Type B pancreatic cell (in vitro differentiated cells): ENCODE measurements at regions not wholly inside any gene's neighbourhood (a gene's known extent, or its start where the extent isn't known, plus 50 kb on each side); places are given as distances from the start of the nearest gene placed in this dataset.
"Not testable (repeated sequence)": the region's sequence is repeated elsewhere in the genome, so short reads cannot be mapped to it uniquely, and the experiment has no call there.

Source experiments
- DNase-seq: peaks from one replicate; pipeline ENCODE4 v3.0.0; 2021; ENCODE audit warnings: mixed read lengths; ENCODE audit not compliant: unreplicated experiment; ENCODE audit errors: extremely low spot score
- H3K27ac Mint-ChIP-seq: 2 replicates; pipeline ENCODE4 v1.8.0; 2021; ENCODE audit warnings: mild to moderate bottlenecking, mixed read lengths
- H3K27me3 Mint-ChIP-seq: 2 replicates; pipeline ENCODE4 v1.8.0; 2021; ENCODE audit warnings: mixed read lengths
- H3K36me3 Mint-ChIP-seq: 2 replicates; pipeline ENCODE4 v1.8.0; 2021; ENCODE audit warnings: mixed read lengths
- H3K4me1 Mint-ChIP-seq: one replicate; pipeline ENCODE4 v1.8.0; 2021; ENCODE audit warnings: mixed read lengths; ENCODE audit not compliant: unreplicated experiment
- H3K4me3 Mint-ChIP-seq: 2 replicates; pipeline ENCODE4 v1.8.0; 2021; ENCODE audit warnings: mild to moderate bottlenecking, mixed read lengths
- H3K9me3 Mint-ChIP-seq: 2 replicates; pipeline ENCODE4 v1.8.0; 2021; ENCODE audit warnings: mixed read lengths
- TF ChIP-seq, protein P1 (sequence below): fragments of 200-600 bp; sonication (generic); conservative IDR thresholded peaks from 2 replicates; pipeline ENCODE4 v1.5.0; 2021; ENCODE audit warnings: antibody characterized with exemption, mild to moderate bottlenecking

DNA sequence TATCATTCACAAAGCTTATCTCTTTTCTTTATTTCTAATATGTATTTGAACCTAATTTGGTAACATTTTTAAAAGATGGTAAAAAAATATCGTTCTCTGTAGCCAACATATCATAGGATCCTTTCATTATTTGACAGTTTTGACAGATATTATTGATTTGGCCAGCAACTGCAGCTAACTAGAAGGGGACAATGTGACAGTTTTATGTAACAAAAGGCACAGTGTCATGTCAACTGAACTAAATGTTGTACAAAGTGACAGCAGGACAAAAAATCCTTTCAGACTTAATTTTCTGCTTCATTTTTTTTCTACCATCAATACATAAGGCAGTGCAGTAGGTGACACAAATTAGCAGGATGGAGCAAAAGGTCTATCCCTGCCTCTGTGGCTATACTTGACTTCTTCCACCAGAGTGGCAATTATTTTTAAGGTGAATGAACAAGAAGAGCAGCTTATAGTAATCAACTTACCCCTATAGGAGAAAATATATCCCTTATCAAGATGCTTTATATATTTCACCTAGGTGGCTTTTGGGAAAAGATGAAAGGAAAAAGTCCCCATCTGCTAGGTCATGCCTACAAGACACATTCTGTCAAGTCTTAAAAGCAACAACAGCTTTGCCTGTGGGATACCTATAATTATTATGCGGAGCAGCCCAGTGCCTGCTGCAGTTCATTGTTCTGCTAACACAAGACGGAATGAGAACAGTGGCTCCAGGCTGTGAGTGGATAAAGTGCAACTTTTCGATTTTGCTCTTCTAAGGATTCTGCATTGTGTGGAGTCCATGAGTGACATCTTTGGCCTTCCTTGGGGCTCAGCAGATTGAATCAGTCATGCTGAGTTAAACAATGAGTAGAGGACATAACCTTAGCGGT lies 694.9 kb downstream of the ISL1 start:
- H3K36me3 Mint-ChIP-seq = no peaks in the 10 kb centered on the region
- peaks cover 5% of the 10 kb centered on the region for H3K27me3 Mint-ChIP-seq
- no peak overlapping the region for H3K4me3 Mint-ChIP-seq
- DNase-seq = no peak
- no peaks in the 10 kb centered on the region for H3K4me1 Mint-ChIP-seq
- H3K27ac Mint-ChIP-seq = no peak overlapping the region
- TF ChIP-seq, protein P1, sequence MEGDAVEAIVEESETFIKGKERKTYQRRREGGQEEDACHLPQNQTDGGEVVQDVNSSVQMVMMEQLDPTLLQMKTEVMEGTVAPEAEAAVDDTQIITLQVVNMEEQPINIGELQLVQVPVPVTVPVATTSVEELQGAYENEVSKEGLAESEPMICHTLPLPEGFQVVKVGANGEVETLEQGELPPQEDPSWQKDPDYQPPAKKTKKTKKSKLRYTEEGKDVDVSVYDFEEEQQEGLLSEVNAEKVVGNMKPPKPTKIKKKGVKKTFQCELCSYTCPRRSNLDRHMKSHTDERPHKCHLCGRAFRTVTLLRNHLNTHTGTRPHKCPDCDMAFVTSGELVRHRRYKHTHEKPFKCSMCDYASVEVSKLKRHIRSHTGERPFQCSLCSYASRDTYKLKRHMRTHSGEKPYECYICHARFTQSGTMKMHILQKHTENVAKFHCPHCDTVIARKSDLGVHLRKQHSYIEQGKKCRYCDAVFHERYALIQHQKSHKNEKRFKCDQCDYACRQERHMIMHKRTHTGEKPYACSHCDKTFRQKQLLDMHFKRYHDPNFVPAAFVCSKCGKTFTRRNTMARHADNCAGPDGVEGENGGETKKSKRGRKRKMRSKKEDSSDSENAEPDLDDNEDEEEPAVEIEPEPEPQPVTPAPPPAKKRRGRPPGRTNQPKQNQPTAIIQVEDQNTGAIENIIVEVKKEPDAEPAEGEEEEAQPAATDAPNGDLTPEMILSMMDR = no peak
- peaks cover 6% of the 10 kb centered on the region for H3K9me3 Mint-ChIP-seq

DNA sequence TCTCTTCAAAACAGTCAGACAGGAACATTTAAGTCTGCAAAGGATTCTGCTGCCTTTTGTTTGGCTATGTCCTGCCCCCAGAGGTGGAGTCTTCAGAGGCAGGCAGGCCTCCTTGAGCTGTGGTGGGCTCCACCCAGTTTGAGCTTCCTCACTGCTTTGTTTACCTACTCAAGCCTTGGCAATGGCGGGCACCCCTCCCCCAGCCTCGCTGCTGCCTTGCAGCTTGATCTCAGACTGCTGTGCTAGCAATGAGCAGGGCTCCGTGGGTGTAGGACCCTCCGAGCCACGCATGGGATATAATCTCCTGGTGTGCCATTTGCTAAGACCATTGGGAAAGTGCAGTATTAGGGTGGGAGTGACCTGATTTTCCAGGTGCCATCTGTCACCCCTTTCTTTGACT lies 685.4 kb upstream of the ITGA1 start:
- DNase-seq, H3K4me1 Mint-ChIP-seq, H3K4me3 Mint-ChIP-seq, H3K27ac Mint-ChIP-seq, H3K27me3 Mint-ChIP-seq, H3K9me3 Mint-ChIP-seq, H3K36me3 Mint-ChIP-seq: not testable (repeated sequence)

DNA sequence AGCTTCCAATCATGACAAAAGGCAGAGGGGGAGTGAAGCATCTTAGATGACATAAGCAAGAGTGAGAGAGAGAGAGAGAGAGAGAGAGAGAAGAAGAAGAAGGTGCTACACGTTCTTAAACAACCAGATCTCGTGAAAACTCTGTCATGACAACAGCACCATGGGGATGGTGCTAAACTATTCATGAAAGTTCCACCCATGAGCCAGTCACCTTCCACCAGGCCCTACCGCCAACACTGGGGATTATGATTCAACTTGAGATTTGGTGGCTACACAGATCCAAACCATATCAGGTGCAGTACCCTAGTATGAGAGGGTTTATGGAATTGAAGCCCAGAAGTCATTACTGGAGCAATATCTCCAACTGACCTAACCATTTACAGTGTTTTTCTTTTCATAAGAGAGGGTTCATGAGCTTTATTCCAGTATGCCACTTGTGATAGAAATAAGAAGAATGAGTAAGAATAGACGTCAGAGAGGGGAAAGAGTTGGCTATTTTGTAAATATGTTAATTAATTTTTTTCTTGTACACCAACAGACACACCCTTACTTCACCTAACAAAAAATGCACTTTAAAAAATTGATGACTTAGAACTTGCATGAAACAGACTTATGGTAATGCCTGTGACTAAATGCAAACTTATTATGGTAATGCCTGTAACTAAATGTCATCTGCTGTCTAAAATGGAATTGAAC lies 680.4 kb upstream of the ITGA1 start:
- no peak overlapping the region for H3K4me3 Mint-ChIP-seq
- H3K27ac Mint-ChIP-seq = no peak overlapping the region
- no peak for DNase-seq
- no peaks in the 10 kb centered on the region for H3K36me3 Mint-ChIP-seq
- TF ChIP-seq, protein P1 = no peak
- no peaks in the 10 kb centered on the region for H3K4me1 Mint-ChIP-seq
- H3K27me3 Mint-ChIP-seq = no peaks in the 10 kb centered on the region
- peaks cover 6% of the 10 kb centered on the region for H3K9me3 Mint-ChIP-seq

DNA sequence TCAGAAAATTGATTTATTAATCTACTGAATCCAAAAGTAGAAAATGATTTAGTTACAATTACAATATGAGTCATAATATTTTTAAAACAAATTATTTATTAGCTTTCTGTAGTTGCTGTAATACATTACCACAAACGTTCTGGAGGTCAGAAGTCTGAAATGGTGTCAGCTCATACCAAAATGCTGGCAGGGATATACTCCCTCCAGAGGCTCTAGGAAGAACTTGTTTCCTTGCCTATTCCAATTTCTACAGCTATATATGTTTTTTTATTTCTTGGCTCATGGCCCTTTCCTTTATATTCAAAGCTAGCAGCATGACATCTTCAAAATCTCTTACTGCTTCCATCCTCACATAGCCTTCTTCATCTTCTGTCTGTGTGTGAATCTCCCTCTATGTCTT lies 667.9 kb upstream of the ITGA1 start:
- Mint-ChIP-seq H3K27ac (no peak overlapping the region), H3K36me3 (no peaks in the 10 kb centered on the region), H3K4me3 (no peak overlapping the region), H3K4me1 (no peaks in the 10 kb centered on the region), H3K27me3 (peaks cover 3% of the 10 kb centered on the region), H3K9me3 (no peaks in the 10 kb centered on the region)
- no peak for DNase-seq
- TF ChIP-seq, protein P1 = peak; percentile 41

DNA sequence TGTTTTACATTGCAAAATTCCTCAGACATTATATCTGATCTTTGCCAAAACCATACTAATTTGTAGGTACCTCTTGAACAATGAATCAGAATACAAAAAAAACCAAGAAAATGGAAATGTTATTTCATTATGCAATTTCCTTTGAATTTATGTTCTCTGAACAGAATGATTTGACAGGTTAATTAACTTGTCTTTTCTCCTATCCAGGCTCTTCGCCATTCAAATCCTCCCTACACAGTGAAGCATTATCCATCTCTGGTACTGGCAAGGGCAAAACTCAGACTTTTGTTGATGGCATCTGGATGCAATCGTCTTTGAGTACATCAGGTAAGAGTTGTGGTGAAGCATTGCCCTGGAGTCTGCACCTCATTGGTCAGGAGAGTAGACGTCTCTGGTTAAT lies 655.7 kb upstream of the ITGA1 start:
- peaks cover 8% of the 10 kb centered on the region for H3K27me3 Mint-ChIP-seq
- H3K9me3 Mint-ChIP-seq = peaks cover 17% of the 10 kb centered on the region
- TF ChIP-seq, protein P1 = no peak
- H3K4me3 Mint-ChIP-seq = no peak overlapping the region
- peaks cover 10% of the 10 kb centered on the region for H3K4me1 Mint-ChIP-seq
- DNase-seq = no peak
- H3K36me3 Mint-ChIP-seq = no peaks in the 10 kb centered on the region
- H3K27ac Mint-ChIP-seq = no peak overlapping the region

DNA sequence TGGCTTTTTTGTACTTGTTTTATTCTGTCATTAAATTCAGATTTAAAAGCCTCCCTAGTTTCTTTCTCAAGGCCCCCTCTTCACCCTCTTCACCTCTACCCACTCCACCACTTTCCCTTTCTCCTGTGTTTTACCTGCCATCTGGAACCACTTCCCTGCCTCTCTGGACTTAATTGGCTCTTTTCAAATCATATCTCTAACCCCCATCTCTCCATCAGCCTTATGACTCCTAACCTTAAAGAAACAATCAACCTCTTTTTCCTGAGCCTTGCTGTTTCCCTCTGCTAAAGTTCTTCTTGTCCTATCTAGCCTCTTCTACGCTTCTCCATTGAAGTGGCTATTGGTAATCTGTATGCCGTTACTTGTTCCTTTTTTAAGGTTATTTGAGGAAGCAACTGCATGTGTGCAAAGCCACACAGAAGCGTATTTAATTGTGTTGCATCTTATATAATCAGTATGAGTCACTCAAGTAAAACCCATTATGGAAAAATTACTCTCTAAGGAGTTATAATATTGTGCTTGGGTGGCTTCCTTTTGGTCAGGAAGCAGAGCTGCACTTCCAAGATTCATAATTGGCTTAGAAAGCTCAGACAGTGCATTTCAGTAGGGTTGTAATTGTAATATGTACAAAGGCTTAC lies 653.6 kb upstream of the ITGA1 start:
- Mint-ChIP-seq H3K4me1 (peaks cover 10% of the 10 kb centered on the region), H3K27ac (no peak overlapping the region), H3K4me3 (no peak overlapping the region), H3K36me3 (no peaks in the 10 kb centered on the region), H3K27me3 (peaks cover 3% of the 10 kb centered on the region), H3K9me3 (peaks cover 7% of the 10 kb centered on the region)
- TF ChIP-seq, protein P1 = no peak
- DNase-seq = no peak
